ENCODE measurements at regions not wholly inside any gene's neighbourhood (a gene's known extent, or its start where the extent isn't known, plus 50 kb on each side); places are given as distances from the start of the nearest gene placed in this dataset.

DNA sequence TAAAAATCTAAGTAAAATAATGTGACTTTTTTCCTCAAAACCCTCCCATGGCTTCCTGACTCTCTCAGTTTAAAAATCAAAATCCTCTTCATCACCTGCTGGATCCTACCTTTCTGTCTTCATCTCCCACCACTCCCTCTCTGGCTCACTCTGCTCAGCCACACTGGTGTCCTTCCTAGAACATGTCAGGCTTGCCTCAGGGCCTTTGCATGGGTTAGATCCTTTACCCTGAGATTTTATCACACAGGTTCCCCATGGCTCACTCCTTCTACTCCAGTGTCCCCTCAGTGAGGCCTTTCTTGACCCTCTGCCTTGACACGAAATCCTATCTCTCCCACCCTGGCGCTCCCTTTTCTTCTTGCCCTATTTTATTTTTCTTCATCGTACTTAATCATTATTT lies 141.8 kb downstream of the RPL22L1 start (continued):
- TF ChIP-seq TAF1 (IDR thresholded peaks at IDR 0.05; ENCODE audit: borderline replicate concordance, low read depth, low read length) (no peak), RXRA (IDR thresholded peaks at IDR 0.05; ENCODE audit: borderline replicate concordance, low read depth) (no peak), TEAD4 (IDR thresholded peaks at IDR 0.05; ENCODE audit: borderline replicate concordance, insufficient read depth) (no peak), MEF2A (IDR thresholded peaks at IDR 0.05; ENCODE audit: borderline replicate concordance, low read depth) (no peak), RCOR1 (IDR thresholded peaks at IDR 0.05; ENCODE audit: low read length) (no peak)
- TF ChIP-seq, protein P1, sequence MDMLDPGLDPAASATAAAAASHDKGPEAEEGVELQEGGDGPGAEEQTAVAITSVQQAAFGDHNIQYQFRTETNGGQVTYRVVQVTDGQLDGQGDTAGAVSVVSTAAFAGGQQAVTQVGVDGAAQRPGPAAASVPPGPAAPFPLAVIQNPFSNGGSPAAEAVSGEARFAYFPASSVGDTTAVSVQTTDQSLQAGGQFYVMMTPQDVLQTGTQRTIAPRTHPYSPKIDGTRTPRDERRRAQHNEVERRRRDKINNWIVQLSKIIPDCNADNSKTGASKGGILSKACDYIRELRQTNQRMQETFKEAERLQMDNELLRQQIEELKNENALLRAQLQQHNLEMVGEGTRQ (IDR thresholded peaks at IDR 0.05; ENCODE audit: borderline replicate concordance, low read depth, low read length): no peak
- TF ChIP-seq, protein P2, sequence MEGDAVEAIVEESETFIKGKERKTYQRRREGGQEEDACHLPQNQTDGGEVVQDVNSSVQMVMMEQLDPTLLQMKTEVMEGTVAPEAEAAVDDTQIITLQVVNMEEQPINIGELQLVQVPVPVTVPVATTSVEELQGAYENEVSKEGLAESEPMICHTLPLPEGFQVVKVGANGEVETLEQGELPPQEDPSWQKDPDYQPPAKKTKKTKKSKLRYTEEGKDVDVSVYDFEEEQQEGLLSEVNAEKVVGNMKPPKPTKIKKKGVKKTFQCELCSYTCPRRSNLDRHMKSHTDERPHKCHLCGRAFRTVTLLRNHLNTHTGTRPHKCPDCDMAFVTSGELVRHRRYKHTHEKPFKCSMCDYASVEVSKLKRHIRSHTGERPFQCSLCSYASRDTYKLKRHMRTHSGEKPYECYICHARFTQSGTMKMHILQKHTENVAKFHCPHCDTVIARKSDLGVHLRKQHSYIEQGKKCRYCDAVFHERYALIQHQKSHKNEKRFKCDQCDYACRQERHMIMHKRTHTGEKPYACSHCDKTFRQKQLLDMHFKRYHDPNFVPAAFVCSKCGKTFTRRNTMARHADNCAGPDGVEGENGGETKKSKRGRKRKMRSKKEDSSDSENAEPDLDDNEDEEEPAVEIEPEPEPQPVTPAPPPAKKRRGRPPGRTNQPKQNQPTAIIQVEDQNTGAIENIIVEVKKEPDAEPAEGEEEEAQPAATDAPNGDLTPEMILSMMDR (IDR thresholded peaks at IDR 0.05): no peak

DNA sequence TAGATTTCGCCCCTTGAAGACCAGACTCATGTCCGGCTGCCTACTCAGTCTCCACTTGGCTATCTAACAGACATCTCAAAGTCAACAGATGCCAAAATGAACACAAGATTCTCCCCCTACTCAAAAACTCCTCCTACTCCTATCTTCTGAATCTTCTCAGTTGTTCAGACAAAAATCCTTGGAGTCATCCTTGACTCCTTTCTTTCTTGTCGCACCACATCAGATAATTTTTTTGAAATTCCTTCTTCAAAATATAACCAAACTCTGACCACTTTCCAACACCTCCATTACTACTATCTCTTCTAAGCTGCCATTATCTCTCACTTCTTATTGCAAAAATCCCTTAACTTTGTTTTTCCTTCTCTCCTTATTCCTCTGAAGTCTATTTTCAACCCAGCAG lies 141.9 kb upstream of the SLC7A14 start:
- Histone ChIP-seq H3K27ac (ENCODE audit: low read depth in 2 of 2, low read length in 1 of 2) (peak overlapping the region; percentile 64 to 99; a peak in 3 of 4 replicates), H3K4me3 (ENCODE audit: low read depth in 2 of 2, low read length in 1 of 2) (peak overlapping the region in 1 of 2 experiments; percentile 48; a peak in 1 of 4 replicates), H3K27me3 (ENCODE audit: insufficient read depth) (no peaks in the 10 kb centered on the region), H3K4me2 (peak overlapping the region; percentile 75), H2AFZ (ENCODE audit: low read depth) (peak overlapping the region; percentile 58; the same call in 1 of the 2 replicates), H3K4me1 (ENCODE audit: control insufficient read depth in 1 of 2, insufficient read depth in 2 of 2, low read depth in 1 of 2, low read length in 1 of 2) (peaks cover 11 to 40% of the 10 kb centered on the region in 2 experiments; a peak in 3 of 4 replicates), H3F3A (replicated peaks; ENCODE audit: insufficient read depth) (peaks cover 42% of the 10 kb centered on the region), H3K9me3 (no peaks in the 10 kb centered on the region), H3K79me2 (ENCODE audit: insufficient read depth) (no peaks in the 10 kb centered on the region), H3K36me3 (replicated peaks in 1 of 2; ENCODE audit: control insufficient read depth in 1 of 2, insufficient read depth in 2 of 2, low read length in 1 of 2) (no peaks in the 10 kb centered on the region), H3K9me2 (no peaks in the 10 kb centered on the region), H3K9ac (peak overlapping the region; percentile 81), H4K20me1 (ENCODE audit: insufficient read depth) (no peaks in the 10 kb centered on the region)
- WGBS (ENCODE audit: low lambda C conversion rate): 83% methylated on average over 3 of the region's 3 CpGs
- no peak for DNase-seq
- ChIA-PET CTCF (interaction anchor here (0.6 to 0.8 kb wide), 2 partner anchors 32 to 84 kb away, joined by 3 read pairs; no protein-coding TSS in a partner anchor), POLR2A (no interaction called here)
- TF ChIP-seq SIN3A (IDR thresholded peaks at IDR 0.05; ENCODE audit: borderline replicate concordance, low read depth, low read length) (no peak), FOXM1 (IDR thresholded peaks at IDR 0.05; ENCODE audit: low read depth) (no peak), EZH2phosphoT487 (IDR thresholded peaks at IDR 0.05; ENCODE audit: borderline replicate concordance, low read depth) (no peak), FOSL2 (IDR thresholded peaks at IDR 0.05; ENCODE audit: borderline replicate concordance, low read depth) (no peak), CHD2 (IDR thresholded peaks at IDR 0.05; ENCODE audit: low read length, partially characterized antibody) (no peak), TAF1 (IDR thresholded peaks at IDR 0.05; ENCODE audit: borderline replicate concordance, low read depth, low read length) (no peak), RCOR1 (IDR thresholded peaks at IDR 0.05; ENCODE audit: low read length) (no peak), FOXJ3 (CRISPR knock-in tag; IDR thresholded peaks at IDR 0.05) (no peak), GATA2 (CRISPR knock-in tag; IDR thresholded peaks at IDR 0.05) (no peak), RXRA (IDR thresholded peaks at IDR 0.05; ENCODE audit: borderline replicate concordance, low read depth) (no peak)
- TF ChIP-seq, protein P2 (IDR thresholded peaks at IDR 0.05): no peak
- TF ChIP-seq, protein P3, sequence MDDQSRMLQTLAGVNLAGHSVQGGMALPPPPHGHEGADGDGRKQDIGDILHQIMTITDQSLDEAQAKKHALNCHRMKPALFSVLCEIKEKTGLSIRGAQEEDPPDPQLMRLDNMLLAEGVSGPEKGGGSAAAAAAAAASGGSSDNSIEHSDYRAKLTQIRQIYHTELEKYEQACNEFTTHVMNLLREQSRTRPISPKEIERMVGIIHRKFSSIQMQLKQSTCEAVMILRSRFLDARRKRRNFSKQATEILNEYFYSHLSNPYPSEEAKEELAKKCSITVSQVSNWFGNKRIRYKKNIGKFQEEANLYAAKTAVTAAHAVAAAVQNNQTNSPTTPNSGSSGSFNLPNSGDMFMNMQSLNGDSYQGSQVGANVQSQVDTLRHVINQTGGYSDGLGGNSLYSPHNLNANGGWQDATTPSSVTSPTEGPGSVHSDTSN (IDR thresholded peaks at IDR 0.05): no peak
- TF ChIP-seq, protein P4, sequence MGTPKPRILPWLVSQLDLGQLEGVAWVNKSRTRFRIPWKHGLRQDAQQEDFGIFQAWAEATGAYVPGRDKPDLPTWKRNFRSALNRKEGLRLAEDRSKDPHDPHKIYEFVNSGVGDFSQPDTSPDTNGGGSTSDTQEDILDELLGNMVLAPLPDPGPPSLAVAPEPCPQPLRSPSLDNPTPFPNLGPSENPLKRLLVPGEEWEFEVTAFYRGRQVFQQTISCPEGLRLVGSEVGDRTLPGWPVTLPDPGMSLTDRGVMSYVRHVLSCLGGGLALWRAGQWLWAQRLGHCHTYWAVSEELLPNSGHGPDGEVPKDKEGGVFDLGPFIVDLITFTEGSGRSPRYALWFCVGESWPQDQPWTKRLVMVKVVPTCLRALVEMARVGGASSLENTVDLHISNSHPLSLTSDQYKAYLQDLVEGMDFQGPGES (IDR thresholded peaks at IDR 0.05; ENCODE audit: low read depth, low read length): no peak

Measured in SK-N-SH (cell line).